ENCODE measurements at regions not wholly inside any gene's neighbourhood (a gene's known extent, or its start where the extent isn't known, plus 50 kb on each side); places are given as distances from the start of the nearest gene placed in this dataset.

DNA sequence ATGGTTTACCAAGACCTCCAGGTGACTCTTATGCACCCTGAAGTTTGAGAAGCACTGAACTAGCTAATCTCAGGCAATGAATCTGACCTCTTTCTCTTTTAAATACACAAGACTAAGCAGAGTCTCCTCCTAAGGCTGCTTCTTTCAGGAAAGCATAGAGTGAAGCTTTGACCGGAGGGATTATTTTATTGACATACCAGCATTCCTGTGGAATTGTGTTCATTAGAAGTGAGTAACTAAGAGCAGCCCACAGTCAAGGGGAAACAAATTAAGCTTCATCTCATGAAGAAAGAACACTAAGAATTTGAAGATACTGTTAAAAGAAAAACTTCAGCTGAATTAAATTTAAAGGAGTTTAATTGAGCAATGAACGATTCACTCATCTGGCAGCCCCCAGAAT is 963.5 kb downstream of the NTRK3 start:
- no peak for TF ChIP-seq CTCF (IDR thresholded peaks at IDR 0.05)
- Mint-ChIP-seq H3K27ac (no peak overlapping the region), H3K27me3 (no peaks in the 10 kb centered on the region), H3K4me3 (no peak overlapping the region), H3K9me3 (no peaks in the 10 kb centered on the region), H3K4me1 (ENCODE audit: low read depth) (no peaks in the 10 kb centered on the region), H3K36me3 (ENCODE audit: low read depth) (no peaks in the 10 kb centered on the region)
- ChIA-PET CTCF (no interaction called here), POLR2A (no interaction called here)
- no peak for DNase-seq
- no peak for ATAC-seq
- intact Hi-C loops (cut with micrococcal nuclease): no loop called here

GRCh38 chr15:87287156-87287555 is 969.4 kb downstream of the NTRK3 start:
- no peak overlapping the region for H3K27ac Mint-ChIP-seq
- TF ChIP-seq CTCF (IDR thresholded peaks at IDR 0.05): no peak
- ChIA-PET CTCF (no interaction called here), POLR2A (no interaction called here)
- H3K4me3 Mint-ChIP-seq: no peak overlapping the region
- no peaks in the 10 kb centered on the region for H3K36me3 Mint-ChIP-seq (ENCODE audit: low read depth)
- H3K4me1 Mint-ChIP-seq (ENCODE audit: low read depth): no peaks in the 10 kb centered on the region
- intact Hi-C loops (cut with micrococcal nuclease): no loop called here
- no peak for ATAC-seq
- peaks cover 2% of the 10 kb centered on the region for H3K9me3 Mint-ChIP-seq
- no peak for DNase-seq
- H3K27me3 Mint-ChIP-seq: peaks cover 2% of the 10 kb centered on the region

GRCh38 chr15:87269566-87269965 is 987.0 kb downstream of the NTRK3 start:
- Mint-ChIP-seq H3K4me1 (ENCODE audit: low read depth) (no peaks in the 10 kb centered on the region), H3K9me3 (peaks cover 1% of the 10 kb centered on the region), H3K36me3 (ENCODE audit: low read depth) (no peaks in the 10 kb centered on the region), H3K27me3 (peaks cover 2% of the 10 kb centered on the region), H3K27ac (no peak overlapping the region), H3K4me3 (no peak overlapping the region)
- intact Hi-C loops (cut with micrococcal nuclease): no loop called here
- CTCF ChIA-PET: no interaction called here
- TF ChIP-seq CTCF (IDR thresholded peaks at IDR 0.05): no peak
- DNase-seq (no peak), ATAC-seq (no peak)
- POLR2A ChIA-PET: no interaction called here

GRCh38 chr15:87268675-87269074 is 987.9 kb downstream of the NTRK3 start:
- DNase-seq: no peak
- no peaks in the 10 kb centered on the region for H3K4me1 Mint-ChIP-seq (ENCODE audit: low read depth)
- ChIA-PET CTCF (no interaction called here), POLR2A (no interaction called here)
- H3K27ac Mint-ChIP-seq: no peak overlapping the region
- no peaks in the 10 kb centered on the region for H3K9me3 Mint-ChIP-seq
- TF ChIP-seq CTCF (IDR thresholded peaks at IDR 0.05): no peak
- no peak for ATAC-seq
- H3K27me3 Mint-ChIP-seq: peaks cover 2% of the 10 kb centered on the region
- H3K4me3 Mint-ChIP-seq: no peak overlapping the region
- intact Hi-C loops (cut with micrococcal nuclease): no loop called here
- no peaks in the 10 kb centered on the region for H3K36me3 Mint-ChIP-seq (ENCODE audit: low read depth)

DNA sequence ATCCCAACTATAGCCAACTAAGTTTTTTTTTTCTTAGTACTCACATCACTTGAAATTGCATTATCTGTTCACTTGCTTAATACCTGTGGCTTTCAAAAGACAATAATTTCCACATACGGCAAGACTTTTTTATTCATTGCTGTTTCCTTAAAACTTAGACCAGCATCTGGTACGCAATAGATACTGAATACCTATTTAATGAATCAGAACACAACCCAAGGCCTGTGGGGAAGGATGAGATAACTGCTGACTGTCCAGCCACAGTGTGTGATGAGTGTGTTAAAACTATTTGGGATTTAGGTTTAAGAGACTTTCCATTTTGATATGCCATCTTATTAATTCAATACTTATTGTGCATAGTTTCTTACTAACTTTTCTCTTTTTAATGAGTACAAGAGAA is 988.7 kb downstream of the NTRK3 start:
- H3K4me3 Mint-ChIP-seq: no peak overlapping the region
- DNase-seq: no peak
- no peak for ATAC-seq
- no peaks in the 10 kb centered on the region for H3K4me1 Mint-ChIP-seq (ENCODE audit: low read depth)
- TF ChIP-seq CTCF (IDR thresholded peaks at IDR 0.05): no peak
- no peaks in the 10 kb centered on the region for H3K9me3 Mint-ChIP-seq
- ChIA-PET POLR2A (no interaction called here), CTCF (no interaction called here)
- H3K36me3 Mint-ChIP-seq (ENCODE audit: low read depth): no peaks in the 10 kb centered on the region
- intact Hi-C loops (cut with micrococcal nuclease): no loop called here
- peaks cover 2% of the 10 kb centered on the region for H3K27me3 Mint-ChIP-seq
- no peak overlapping the region for H3K27ac Mint-ChIP-seq
